H9 (cell line): ENCODE measurements at regions not wholly inside any gene's neighbourhood (a gene's known extent, or its start where the extent isn't known, plus 50 kb on each side); places are given as distances from the start of the nearest gene placed in this dataset.
A peak's percentile ranks its signal among the peaks of the same experiment; 100 is the strongest.

Source experiments
- DNase-seq: peaks from one replicate; pipeline ENCODE4 v3.0.0-alpha.2; 2017
- H2AFZ ChIP-seq: one replicate; pipeline ENCODE4 v1.6.1; 2013; ENCODE audit warnings: mild to moderate bottlenecking, low read length, control low read depth, moderate library complexity
- H2AK5ac ChIP-seq: 2 replicates; pipeline ENCODE4 v1.6.1; 2013; ENCODE audit warnings: low read length, control low read depth, mixed read lengths; ENCODE audit not compliant: insufficient read length
- H2BK120ac ChIP-seq: one replicate; pipeline ENCODE4 v1.6.1; 2013; ENCODE audit warnings: low read depth, mild to moderate bottlenecking, low read length, control low read depth, inconsistent platforms; ENCODE audit not compliant: poor library complexity, severe bottlenecking
- H2BK12ac ChIP-seq: 2 replicates; pipeline ENCODE4 v1.6.1; 2013; ENCODE audit warnings: low read length, control low read depth, mixed read lengths, low read depth; ENCODE audit not compliant: insufficient read length
- H2BK15ac ChIP-seq: 2 replicates; pipeline ENCODE4 v1.6.1; 2013; ENCODE audit warnings: low read depth, low read length, control low read depth
- H2BK20ac ChIP-seq: one replicate; pipeline ENCODE4 v1.6.1; 2013; ENCODE audit warnings: low read depth, mild to moderate bottlenecking, low read length, control low read depth, inconsistent platforms; ENCODE audit not compliant: poor library complexity, severe bottlenecking
- H2BK5ac ChIP-seq: 2 replicates; pipeline ENCODE4 v1.6.1; 2013; ENCODE audit warnings: low read length, control low read depth, mixed read lengths; ENCODE audit not compliant: insufficient read length
- H3K14ac ChIP-seq: 2 replicates; pipeline ENCODE4 v1.6.1; 2013; ENCODE audit warnings: low read length, control low read depth; ENCODE audit not compliant: insufficient read depth
- H3K18ac ChIP-seq: 2 replicates; pipeline ENCODE4 v1.6.1; 2013; ENCODE audit warnings: low read depth, mild to moderate bottlenecking, mixed read lengths, low read length, control low read depth; ENCODE audit not compliant: insufficient read length
- H3K23ac ChIP-seq: 2 replicates; pipeline ENCODE4 v1.6.1; 2013; ENCODE audit warnings: low read length, control low read depth, mixed read lengths, low read depth; ENCODE audit not compliant: insufficient read length
- H3K23me2 ChIP-seq: 2 replicates; pipeline ENCODE4 v1.6.1; 2013; ENCODE audit warnings: low read depth, mild to moderate bottlenecking, mixed read lengths, low read length, control low read depth; ENCODE audit not compliant: insufficient read length, poor library complexity, severe bottlenecking
- H3K27ac ChIP-seq: 2 replicates; pipeline ENCODE4 v1.5.1; 2013; ENCODE audit warnings: low read length, control low read depth, mixed read lengths, low read depth; ENCODE audit not compliant: insufficient read length
- H3K27me3 ChIP-seq: 2 replicates; pipeline ENCODE4 v1.6.1; 2013; ENCODE audit warnings: low read length, control low read depth, inconsistent platforms; ENCODE audit not compliant: insufficient read depth
- H3K4ac ChIP-seq: 2 replicates; pipeline ENCODE4 v1.6.1; 2013; ENCODE audit warnings: low read depth, mild to moderate bottlenecking, control low read depth, inconsistent platforms, low read length, moderate library complexity
- H3K4me1 ChIP-seq: 2 replicates; pipeline ENCODE4 v1.6.1; 2013; ENCODE audit warnings: low read length, control low read depth, inconsistent platforms; ENCODE audit not compliant: insufficient read depth
- H3K4me2 ChIP-seq: 2 replicates; pipeline ENCODE4 v1.6.1; 2013; ENCODE audit warnings: low read length, control low read depth, mixed read lengths; ENCODE audit not compliant: insufficient read length, insufficient read depth
- H3K56ac ChIP-seq: 2 replicates; pipeline ENCODE4 v1.6.1; 2013; ENCODE audit warnings: low read depth, mild to moderate bottlenecking, mixed read lengths, low read length, control low read depth; ENCODE audit not compliant: insufficient read length
- H3K79me1 ChIP-seq: 2 replicates; pipeline ENCODE4 v1.6.1; 2013; ENCODE audit warnings: low read depth, mild to moderate bottlenecking, moderate library complexity, low read length, control low read depth, inconsistent platforms; ENCODE audit not compliant: insufficient read depth, poor library complexity, severe bottlenecking
- H3K79me2 ChIP-seq: 2 replicates; pipeline ENCODE4 v1.6.1; 2013; ENCODE audit warnings: low read length, control low read depth, inconsistent platforms; ENCODE audit not compliant: insufficient read depth
- H3K9ac ChIP-seq: 2 replicates; pipeline ENCODE4 v1.6.1; 2013; ENCODE audit warnings: low read length, control low read depth, mixed read lengths; ENCODE audit not compliant: insufficient read length; ENCODE audit errors: extremely low read depth
- H3K9me3 ChIP-seq: one replicate; pipeline ENCODE4 v1.6.1; 2013; ENCODE audit warnings: low read depth, low read length, inconsistent platforms; ENCODE audit not compliant: control insufficient read depth
- H3T11ph ChIP-seq: one replicate; pipeline ENCODE4 v1.6.1; 2013; ENCODE audit warnings: mild to moderate bottlenecking, low read length, control low read depth, inconsistent platforms
- H4K20me1 ChIP-seq: one replicate; pipeline ENCODE4 v1.6.1; 2013; ENCODE audit not compliant: control insufficient read depth, insufficient read length, insufficient read depth
- H4K5ac ChIP-seq: 2 replicates; pipeline ENCODE4 v1.6.1; 2013; ENCODE audit warnings: low read depth, mild to moderate bottlenecking, mixed read lengths, low read length, control low read depth; ENCODE audit not compliant: insufficient read length
- H4K8ac ChIP-seq: replicated peaks from 2 replicates; pipeline ENCODE4 v1.6.1; 2013; ENCODE audit warnings: low read length, control low read depth, mixed read lengths, low read depth; ENCODE audit not compliant: insufficient read length
- H4K91ac ChIP-seq: 2 replicates; pipeline ENCODE4 v1.6.1; 2013; ENCODE audit warnings: low read depth, mild to moderate bottlenecking, moderate library complexity, mixed read lengths, low read length, control low read depth; ENCODE audit not compliant: insufficient read length
- H3K27ac Mint-ChIP-seq, 3 experiments: 2 replicates in 2 of 3; 3 replicates in 1 of 3; pipeline ENCODE4 v1.8.0; 2020 to 2021; ENCODE audit warnings: mixed read lengths in 3 of 3, mild to moderate bottlenecking in 1 of 3, moderate library complexity in 1 of 3
- H3K27me3 Mint-ChIP-seq: 2 replicates; pipeline ENCODE4 v1.8.0; 2021; ENCODE audit warnings: low read depth, mild to moderate bottlenecking, moderate library complexity, mixed read lengths
- H3K36me3 Mint-ChIP-seq, 3 experiments: 2 replicates in 2 of 3; 3 replicates in 1 of 3; pipeline ENCODE4 v1.8.0; 2020 to 2021; ENCODE audit warnings: low read depth in 3 of 3, mixed read lengths in 3 of 3; ENCODE audit not compliant: insufficient read depth in 1 of 3
- H3K4me1 Mint-ChIP-seq, 2 experiments: 2 replicates each; pipeline ENCODE4 v1.8.0; 2020; ENCODE audit warnings: mixed read lengths in 2 of 2
- H3K4me3 Mint-ChIP-seq, 2 experiments: 2 replicates in 1 of 2; 3 replicates in 1 of 2; pipeline ENCODE4 v1.8.0; 2020 to 2021; ENCODE audit warnings: mild to moderate bottlenecking in 2 of 2, mixed read lengths in 2 of 2, moderate library complexity in 1 of 2
- H3K9me3 Mint-ChIP-seq, 2 experiments: 2 replicates in 1 of 2; 3 replicates in 1 of 2; pipeline ENCODE4 v1.8.0; 2020; ENCODE audit warnings: mild to moderate bottlenecking in 2 of 2, mixed read lengths in 2 of 2, moderate library complexity in 1 of 2
- CTCF ChIP-seq: fragments of 200-600 bp; sonication (generic); conservative IDR thresholded peaks from 3 replicates; pipeline ENCODE4 v1.8.0; 2021; ENCODE audit warnings: antibody characterized with exemption, mild to moderate bottlenecking
- WGBS: extraction: QIAGEN DNeasy Blood & Tissue Kit; methylation state at CpG from one replicate; pipeline ENCODE4 v1.1.7; 2013; ENCODE audit warnings: missing lambda C conversion rate, low lambda C conversion rate, mixed read lengths; ENCODE audit not compliant: insufficient read length; ENCODE audit errors: extremely low coverage; 5-methylcytosine and 5-hydroxymethylcytosine counted together

GRCh38 chr14:101237252-101237616 lies 324.1 kb upstream of the DIO3 start:
- H3K79me1 ChIP-seq: no peaks in the 10 kb centered on the region
- H2BK15ac ChIP-seq: no peak overlapping the region
- H3K4me2 ChIP-seq: no peak overlapping the region
- H4K91ac ChIP-seq: no peak overlapping the region
- WGBS: no CpG with 5 or more reads among the region's 9 CpGs
- H3K18ac ChIP-seq: no peak overlapping the region
- H2BK120ac ChIP-seq: no peak overlapping the region
- DNase-seq: no peak
- H3K56ac ChIP-seq: no peak overlapping the region
- no peak overlapping the region for H4K5ac ChIP-seq
- no peaks in the 10 kb centered on the region for H3K9me3 ChIP-seq
- no peak overlapping the region for H2AFZ ChIP-seq
- no peaks in the 10 kb centered on the region for H3K79me2 ChIP-seq
- H3K27me3 ChIP-seq: no peaks in the 10 kb centered on the region
- H3T11ph ChIP-seq: no peak overlapping the region
- H3K4me1 ChIP-seq: no peaks in the 10 kb centered on the region; the same call in 1 of the 2 replicates
- no peak overlapping the region for H3K14ac ChIP-seq
- no peak overlapping the region for H4K8ac ChIP-seq
- H3K27ac ChIP-seq: no peak overlapping the region
- no peaks in the 10 kb centered on the region for H4K20me1 ChIP-seq
- Mint-ChIP-seq H3K27me3 (peaks cover 5% of the 10 kb centered on the region), H3K27ac (peak overlapping the region in 1 of 3 experiments; percentile 84; a peak in 1 of 7 replicates), H3K9me3 (peaks cover 4% of the 10 kb centered on the region in 2 experiments; a peak in 3 of 5 replicates), H3K4me3 (no peak overlapping the region), H3K36me3 (peaks cover 0 to 5% (median 0%) of the 10 kb centered on the region in 3 experiments; a peak in 4 of 7 replicates), H3K4me1 (peaks cover 13 to 31% of the 10 kb centered on the region in 2 experiments)
- no peak overlapping the region for H2BK5ac ChIP-seq
- H3K4ac ChIP-seq: no peak overlapping the region
- TF ChIP-seq CTCF: no peak
- H3K9ac ChIP-seq: no peak overlapping the region
- H3K23me2 ChIP-seq: no peaks in the 10 kb centered on the region
- H2BK12ac ChIP-seq: no peak overlapping the region
- H3K23ac ChIP-seq: no peak overlapping the region
- no peak overlapping the region for H2AK5ac ChIP-seq
- no peak overlapping the region for H2BK20ac ChIP-seq
